ENCODE measurements at regions not wholly inside any gene's neighbourhood (a gene's known extent, or its start where the extent isn't known, plus 50 kb on each side); places are given as distances from the start of the nearest gene placed in this dataset.

- in situ Hi-C loops (cut with MboI; ENCODE audit: low sequenced_read_pairs in 4 of 4): no loop called here
- no peaks in the 10 kb centered on the region for H3K36me3 ChIP-seq
These were observed 262.3 kb downstream of the RWDD3 start for GRCh38 chr1:95496307-95496706.

GRCh38 chr1:95496773-95497172 is 262.8 kb downstream of the RWDD3 start:
- no peaks in the 10 kb centered on the region for H3K36me3 ChIP-seq
- no peaks in the 10 kb centered on the region for H3K27me3 ChIP-seq
- H3K4me3 ChIP-seq: no peak overlapping the region
- intact Hi-C loops (cut with DNase I; ENCODE audit: low total_unique reads) (no loop called here), in situ Hi-C loops (cut with MboI; ENCODE audit: low sequenced_read_pairs in 4 of 4) (no loop called here)
- H3K27ac ChIP-seq: no peak overlapping the region
- TF ChIP-seq, protein P1, sequence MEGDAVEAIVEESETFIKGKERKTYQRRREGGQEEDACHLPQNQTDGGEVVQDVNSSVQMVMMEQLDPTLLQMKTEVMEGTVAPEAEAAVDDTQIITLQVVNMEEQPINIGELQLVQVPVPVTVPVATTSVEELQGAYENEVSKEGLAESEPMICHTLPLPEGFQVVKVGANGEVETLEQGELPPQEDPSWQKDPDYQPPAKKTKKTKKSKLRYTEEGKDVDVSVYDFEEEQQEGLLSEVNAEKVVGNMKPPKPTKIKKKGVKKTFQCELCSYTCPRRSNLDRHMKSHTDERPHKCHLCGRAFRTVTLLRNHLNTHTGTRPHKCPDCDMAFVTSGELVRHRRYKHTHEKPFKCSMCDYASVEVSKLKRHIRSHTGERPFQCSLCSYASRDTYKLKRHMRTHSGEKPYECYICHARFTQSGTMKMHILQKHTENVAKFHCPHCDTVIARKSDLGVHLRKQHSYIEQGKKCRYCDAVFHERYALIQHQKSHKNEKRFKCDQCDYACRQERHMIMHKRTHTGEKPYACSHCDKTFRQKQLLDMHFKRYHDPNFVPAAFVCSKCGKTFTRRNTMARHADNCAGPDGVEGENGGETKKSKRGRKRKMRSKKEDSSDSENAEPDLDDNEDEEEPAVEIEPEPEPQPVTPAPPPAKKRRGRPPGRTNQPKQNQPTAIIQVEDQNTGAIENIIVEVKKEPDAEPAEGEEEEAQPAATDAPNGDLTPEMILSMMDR (IDR thresholded peaks at IDR 0.05 in 4 of 5, conservative IDR thresholded peaks at IDR 0.05 in 1 of 5): no peak
- no peak for TF ChIP-seq POLR2A (IDR thresholded peaks at IDR 0.05)
- no peaks in the 10 kb centered on the region for H3K9me3 ChIP-seq
- H3K4me1 ChIP-seq: no peaks in the 10 kb centered on the region
- no peak for DNase-seq
- ATAC-seq: no peak

More at GRCh38 chr1:95496307-95496706, 262.3 kb downstream of the RWDD3 start:
- Histone ChIP-seq H3K4me3 (no peak overlapping the region), H3K27ac (no peak overlapping the region), H3K4me1 (no peaks in the 10 kb centered on the region), H3K27me3 (no peaks in the 10 kb centered on the region), H3K9me3 (no peaks in the 10 kb centered on the region)
- ATAC-seq (no peak), DNase-seq (no peak)
- intact Hi-C loops (cut with DNase I; ENCODE audit: low total_unique reads): no loop called here
- no peak for TF ChIP-seq POLR2A (IDR thresholded peaks at IDR 0.05)
- TF ChIP-seq, protein P1 (IDR thresholded peaks at IDR 0.05 in 4 of 5, conservative IDR thresholded peaks at IDR 0.05 in 1 of 5): no peak

- no peaks in the 10 kb centered on the region for H3K4me1 ChIP-seq
- DNase-seq (no peak), ATAC-seq (no peak)
- no peaks in the 10 kb centered on the region for H3K36me3 ChIP-seq
- H3K27me3 ChIP-seq: no peaks in the 10 kb centered on the region
- intact Hi-C loops (cut with DNase I; ENCODE audit: low total_unique reads): no loop called here
- in situ Hi-C loops (cut with MboI; ENCODE audit: low sequenced_read_pairs in 4 of 4): no loop called here
- H3K9me3 ChIP-seq: no peaks in the 10 kb centered on the region
- H3K27ac ChIP-seq: no peak overlapping the region
- TF ChIP-seq POLR2A (IDR thresholded peaks at IDR 0.05): no peak
- TF ChIP-seq, protein P1 (IDR thresholded peaks at IDR 0.05 in 4 of 5, conservative IDR thresholded peaks at IDR 0.05 in 1 of 5): no peak
- H3K4me3 ChIP-seq: no peak overlapping the region
These were observed 263.6 kb downstream of the RWDD3 start for GRCh38 chr1:95497566-95497965.

- Histone ChIP-seq H3K36me3 (no peaks in the 10 kb centered on the region), H3K27ac (no peak overlapping the region), H3K4me1 (no peaks in the 10 kb centered on the region), H3K27me3 (no peaks in the 10 kb centered on the region), H3K4me3 (no peak overlapping the region), H3K9me3 (no peaks in the 10 kb centered on the region)
- in situ Hi-C loops (cut with MboI; ENCODE audit: low sequenced_read_pairs in 4 of 4): no loop called here
- ATAC-seq: no peak
- no peak for TF ChIP-seq POLR2A (IDR thresholded peaks at IDR 0.05)
- TF ChIP-seq, protein P1 (IDR thresholded peaks at IDR 0.05 in 4 of 5, conservative IDR thresholded peaks at IDR 0.05 in 1 of 5): no peak
- DNase-seq: no peak
- intact Hi-C loops (cut with DNase I; ENCODE audit: low total_unique reads): no loop called here
These were observed 269.4 kb downstream of the RWDD3 start for GRCh38 chr1:95503278-95504030.

DNA sequence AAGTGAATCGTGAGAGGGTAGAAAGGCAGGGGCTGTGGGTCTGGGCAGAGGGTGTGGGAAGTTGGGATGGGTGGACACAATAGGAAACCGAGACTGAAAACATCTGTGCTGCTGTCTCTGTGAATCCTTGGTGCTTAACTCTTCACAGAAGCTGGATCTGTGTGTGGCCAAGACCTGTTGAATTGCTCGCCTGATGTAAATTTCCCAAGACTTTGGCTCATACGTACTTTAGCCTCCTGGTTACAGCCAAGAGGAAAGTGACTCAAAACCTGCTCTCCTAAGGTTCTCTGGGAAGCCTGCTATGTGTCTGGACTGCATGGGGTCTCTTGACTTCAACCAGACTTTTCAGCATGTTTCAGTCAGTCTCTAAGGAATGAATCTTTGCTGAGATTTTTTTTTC is 270.3 kb downstream of the RWDD3 start:
- Histone ChIP-seq H3K9me3 (no peaks in the 10 kb centered on the region), H3K27ac (no peak overlapping the region), H3K36me3 (no peaks in the 10 kb centered on the region), H3K4me1 (no peaks in the 10 kb centered on the region), H3K27me3 (no peaks in the 10 kb centered on the region), H3K4me3 (no peak overlapping the region)
- DNase-seq (no peak), ATAC-seq (no peak)
- intact Hi-C loops (cut with DNase I; ENCODE audit: low total_unique reads) (no loop called here), in situ Hi-C loops (cut with MboI; ENCODE audit: low sequenced_read_pairs in 4 of 4) (no loop called here)
- TF ChIP-seq, protein P1 (IDR thresholded peaks at IDR 0.05 in 4 of 5, conservative IDR thresholded peaks at IDR 0.05 in 1 of 5): no peak
- no peak for TF ChIP-seq POLR2A (IDR thresholded peaks at IDR 0.05)

All from gastrocnemius medialis (tissue), 4 donors.